ENCODE measurements at regions not wholly inside any gene's neighbourhood (a gene's known extent, or its start where the extent isn't known, plus 50 kb on each side); places are given as distances from the start of the nearest gene placed in this dataset.

DNA sequence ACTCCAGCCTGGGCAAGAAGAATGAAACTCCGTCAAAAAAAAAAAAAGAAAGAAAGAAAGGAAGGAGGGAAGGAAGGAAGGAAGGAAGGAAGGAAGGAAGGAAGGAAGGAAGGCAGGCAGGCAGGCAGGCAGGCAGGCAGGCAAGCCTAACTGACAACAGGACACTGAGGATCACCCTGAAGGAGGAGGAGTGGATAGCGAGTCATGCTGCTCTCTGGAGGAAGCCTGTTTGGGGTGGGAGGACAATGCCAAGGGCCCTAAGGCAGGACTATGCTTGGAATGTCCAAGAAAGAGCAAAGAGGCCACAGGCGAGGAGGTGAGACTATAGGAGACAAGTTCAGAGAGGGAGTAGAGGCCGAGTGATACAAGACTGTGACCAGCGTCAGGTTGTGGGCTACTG lies 107.0 kb upstream of the PARD3 start:
- H3K27me3 ChIP-seq (replicated peaks in 2 of 5; ENCODE audit: control insufficient read depth in 4 of 5, insufficient read depth in 5 of 5, low read length in 4 of 5) = peaks cover 0 to 15% (median 0%) of the 10 kb centered on the region in 5 experiments
- 93% methylated on average over 5 of the region's 5 CpGs for WGBS (ENCODE audit: insufficient coverage)
- H3K36me3 ChIP-seq (ENCODE audit: control insufficient read depth in 4 of 4, insufficient read depth in 4 of 4, low read length in 3 of 4) = no peaks in the 10 kb centered on the region
- no peak overlapping the region for H3K4me3 ChIP-seq (ENCODE audit: control insufficient read depth in 1 of 7, extremely low read depth in 1 of 7, insufficient read depth in 4 of 7, low read depth in 2 of 7, low read length in 6 of 7)
- H3K9me3 ChIP-seq (ENCODE audit: control extremely low read depth in 1 of 5, control insufficient read depth in 4 of 5, insufficient read depth in 2 of 5, low read depth in 1 of 5, low read length in 4 of 5) = peaks cover 0 to 10% (median 7%) of the 10 kb centered on the region in 5 experiments
- DNase-seq = no peak
- no peak overlapping the region for H3K27ac ChIP-seq (ENCODE audit: insufficient read depth in 1 of 2, low read depth in 1 of 2, low read length in 2 of 2, poor library complexity in 1 of 2, severe bottlenecking in 2 of 2)
- H3K4me1 ChIP-seq (ENCODE audit: control extremely low read depth in 1 of 4, control insufficient read depth in 4 of 4, insufficient read depth in 4 of 4, low read length in 3 of 4) = no peaks in the 10 kb centered on the region
- CTCF ChIA-PET = no interaction called here
- POLR2A ChIA-PET = no interaction called here

DNA sequence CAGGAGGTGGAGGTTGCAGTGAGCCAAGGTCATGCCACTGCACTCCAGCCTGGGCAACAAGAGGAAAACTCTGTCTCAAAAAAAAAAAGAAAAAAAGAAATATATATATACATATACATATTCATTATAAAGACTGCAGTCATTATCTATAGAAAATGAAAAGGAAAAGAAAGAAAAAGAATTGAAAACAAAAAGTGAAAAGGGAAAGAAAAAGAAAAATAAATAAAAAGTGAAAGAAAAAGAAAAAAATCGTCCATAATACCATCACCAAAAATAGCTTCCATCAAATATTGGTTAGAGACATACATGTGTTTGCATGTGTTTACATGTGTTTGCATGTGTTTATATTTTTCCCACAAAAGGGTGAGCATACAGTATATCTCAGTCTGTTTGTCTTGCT lies 105.5 kb upstream of the PARD3 start:
- H3K27me3 ChIP-seq (replicated peaks in 2 of 5; ENCODE audit: control insufficient read depth in 4 of 5, insufficient read depth in 5 of 5, low read length in 4 of 5) = peaks cover 0 to 15% (median 0%) of the 10 kb centered on the region in 5 experiments
- WGBS (ENCODE audit: insufficient coverage) = no CpG with 5 or more reads among the region's 1 CpG
- H3K4me1 ChIP-seq (ENCODE audit: control extremely low read depth in 1 of 4, control insufficient read depth in 4 of 4, insufficient read depth in 4 of 4, low read length in 3 of 4) = no peaks in the 10 kb centered on the region
- H3K4me3 ChIP-seq (ENCODE audit: control insufficient read depth in 1 of 7, extremely low read depth in 1 of 7, insufficient read depth in 4 of 7, low read depth in 2 of 7, low read length in 6 of 7) = no peak overlapping the region
- peaks cover 0 to 10% (median 5%) of the 10 kb centered on the region in 5 experiments for H3K9me3 ChIP-seq (ENCODE audit: control extremely low read depth in 1 of 5, control insufficient read depth in 4 of 5, insufficient read depth in 2 of 5, low read depth in 1 of 5, low read length in 4 of 5)
- ChIA-PET POLR2A (no interaction called here), CTCF (no interaction called here)
- H3K36me3 ChIP-seq (ENCODE audit: control insufficient read depth in 4 of 4, insufficient read depth in 4 of 4, low read length in 3 of 4) = no peaks in the 10 kb centered on the region
- H3K27ac ChIP-seq (ENCODE audit: insufficient read depth in 1 of 2, low read depth in 1 of 2, low read length in 2 of 2, poor library complexity in 1 of 2, severe bottlenecking in 2 of 2) = no peak overlapping the region
- DNase-seq = no peak

DNA sequence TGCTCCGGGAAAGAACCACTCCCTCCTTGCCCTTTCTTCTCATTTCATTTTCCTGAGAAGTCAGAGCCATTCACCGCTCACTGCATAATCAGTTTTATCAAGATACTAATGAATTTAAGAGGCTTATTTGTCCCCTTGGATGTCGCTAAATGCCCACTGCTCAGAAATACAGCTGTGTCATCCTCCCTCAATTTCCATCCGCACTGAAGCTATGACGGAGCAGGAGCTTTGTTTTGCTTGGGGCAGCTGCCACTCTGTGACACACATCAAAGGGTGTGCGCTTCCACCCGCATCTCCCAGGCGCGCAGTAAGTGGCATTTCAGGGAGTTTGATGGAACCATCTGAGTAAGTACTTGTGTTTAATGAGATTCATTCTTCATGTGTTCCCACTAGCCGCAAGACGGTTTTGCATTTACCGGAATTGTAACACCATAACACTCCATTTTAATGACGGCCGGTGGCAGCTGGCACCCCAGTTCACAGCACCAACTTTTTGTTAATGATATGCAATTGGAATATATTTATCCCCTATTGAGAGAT lies 103.8 kb upstream of the PARD3 start:
- ChIA-PET CTCF (no interaction called here), POLR2A (no interaction called here)
- no peak overlapping the region for H3K4me3 ChIP-seq (ENCODE audit: control insufficient read depth in 1 of 7, extremely low read depth in 1 of 7, insufficient read depth in 4 of 7, low read depth in 2 of 7, low read length in 6 of 7)
- peaks cover 0 to 15% (median 0%) of the 10 kb centered on the region in 5 experiments for H3K27me3 ChIP-seq (replicated peaks in 2 of 5; ENCODE audit: control insufficient read depth in 4 of 5, insufficient read depth in 5 of 5, low read length in 4 of 5)
- no peak overlapping the region for H3K27ac ChIP-seq (ENCODE audit: insufficient read depth in 1 of 2, low read depth in 1 of 2, low read length in 2 of 2, poor library complexity in 1 of 2, severe bottlenecking in 2 of 2)
- no peak for DNase-seq
- WGBS (ENCODE audit: insufficient coverage) = 74% methylated on average over 11 of the region's 14 CpGs
- H3K36me3 ChIP-seq (ENCODE audit: control insufficient read depth in 4 of 4, insufficient read depth in 4 of 4, low read length in 3 of 4) = no peaks in the 10 kb centered on the region
- no peaks in the 10 kb centered on the region for H3K4me1 ChIP-seq (ENCODE audit: control extremely low read depth in 1 of 4, control insufficient read depth in 4 of 4, insufficient read depth in 4 of 4, low read length in 3 of 4)
- peaks cover 0 to 2% (median 0%) of the 10 kb centered on the region in 5 experiments for H3K9me3 ChIP-seq (ENCODE audit: control extremely low read depth in 1 of 5, control insufficient read depth in 4 of 5, insufficient read depth in 2 of 5, low read depth in 1 of 5, low read length in 4 of 5)

DNA sequence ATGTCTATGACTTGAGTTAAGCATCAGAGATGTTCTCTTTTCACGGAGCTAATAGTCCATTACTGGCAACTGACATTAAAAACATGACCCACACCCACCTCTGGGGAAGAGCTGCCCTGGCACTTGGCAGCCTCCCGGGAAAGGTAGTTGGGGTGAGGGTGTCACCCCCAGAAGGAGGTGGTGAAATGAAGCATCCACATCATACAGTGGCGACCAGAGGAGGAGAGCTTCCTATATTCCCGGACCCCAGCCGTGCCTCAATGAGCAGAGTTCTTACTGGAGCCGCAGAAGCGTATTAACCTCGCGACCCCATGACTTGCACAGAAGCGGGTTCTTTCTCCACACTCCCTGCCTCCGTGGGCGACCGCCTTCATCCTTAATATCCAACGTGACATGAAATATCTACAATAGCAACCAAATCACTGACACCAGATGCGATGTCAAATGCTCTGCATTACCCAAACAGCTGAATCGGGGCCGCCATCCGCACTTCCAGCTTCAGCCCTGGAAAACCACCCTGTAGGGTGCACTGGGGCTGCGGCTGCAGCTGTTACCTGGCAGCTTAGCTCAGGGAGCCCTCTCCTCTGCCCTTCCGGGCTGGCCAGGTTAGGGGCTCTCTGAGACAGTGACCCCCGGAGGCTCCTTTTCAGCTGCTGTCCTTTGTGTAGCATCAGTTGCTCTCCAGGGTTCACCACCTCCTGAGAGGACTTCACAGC lies 103.1 kb upstream of the PARD3 start:
- WGBS (ENCODE audit: insufficient coverage) = 86% methylated on average over 18 of the region's 21 CpGs
- ChIA-PET POLR2A (no interaction called here), CTCF (no interaction called here)
- H3K27ac ChIP-seq (ENCODE audit: insufficient read depth in 1 of 2, low read depth in 1 of 2, low read length in 2 of 2, poor library complexity in 1 of 2, severe bottlenecking in 2 of 2) = no peak overlapping the region
- H3K4me3 ChIP-seq (ENCODE audit: control insufficient read depth in 1 of 7, extremely low read depth in 1 of 7, insufficient read depth in 4 of 7, low read depth in 2 of 7, low read length in 6 of 7) = no peak overlapping the region
- no peaks in the 10 kb centered on the region for H3K36me3 ChIP-seq (ENCODE audit: control insufficient read depth in 4 of 4, insufficient read depth in 4 of 4, low read length in 3 of 4)
- H3K9me3 ChIP-seq (ENCODE audit: control extremely low read depth in 1 of 5, control insufficient read depth in 4 of 5, insufficient read depth in 2 of 5, low read depth in 1 of 5, low read length in 4 of 5) = peaks cover 0 to 2% (median 0%) of the 10 kb centered on the region in 5 experiments
- no peaks in the 10 kb centered on the region for H3K4me1 ChIP-seq (ENCODE audit: control extremely low read depth in 1 of 4, control insufficient read depth in 4 of 4, insufficient read depth in 4 of 4, low read length in 3 of 4)
- peaks cover 0 to 15% (median 0%) of the 10 kb centered on the region in 5 experiments for H3K27me3 ChIP-seq (replicated peaks in 2 of 5; ENCODE audit: control insufficient read depth in 4 of 5, insufficient read depth in 5 of 5, low read length in 4 of 5)
- DNase-seq = no peak

DNA sequence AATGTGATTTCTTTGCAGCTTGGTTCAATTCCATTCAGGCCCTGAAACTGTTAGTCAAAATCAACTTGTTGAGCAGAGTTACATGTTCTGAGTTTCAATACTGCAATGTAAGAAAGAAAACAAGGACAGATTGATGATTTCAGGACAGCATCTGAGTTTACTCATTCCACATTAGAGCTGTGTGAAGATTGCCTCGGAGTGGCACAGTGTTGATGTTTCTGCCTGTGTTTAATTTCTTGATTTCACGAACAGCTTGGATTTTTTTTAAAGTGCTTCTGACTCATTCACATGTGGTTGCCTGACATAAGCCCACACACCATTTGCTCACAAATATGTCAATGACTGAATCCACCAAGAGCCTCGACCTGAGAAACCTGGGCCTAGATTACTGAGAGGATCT lies 101.2 kb upstream of the PARD3 start:
- no peak for DNase-seq
- Histone ChIP-seq H3K4me3 (ENCODE audit: control insufficient read depth in 1 of 7, extremely low read depth in 1 of 7, insufficient read depth in 4 of 7, low read depth in 2 of 7, low read length in 6 of 7) (no peak overlapping the region), H3K27ac (ENCODE audit: insufficient read depth in 1 of 2, low read depth in 1 of 2, low read length in 2 of 2, poor library complexity in 1 of 2, severe bottlenecking in 2 of 2) (no peak overlapping the region), H3K36me3 (ENCODE audit: control insufficient read depth in 4 of 4, insufficient read depth in 4 of 4, low read length in 3 of 4) (no peaks in the 10 kb centered on the region), H3K4me1 (ENCODE audit: control extremely low read depth in 1 of 4, control insufficient read depth in 4 of 4, insufficient read depth in 4 of 4, low read length in 3 of 4) (no peaks in the 10 kb centered on the region), H3K9me3 (ENCODE audit: control extremely low read depth in 1 of 5, control insufficient read depth in 4 of 5, insufficient read depth in 2 of 5, low read depth in 1 of 5, low read length in 4 of 5) (no peaks in the 10 kb centered on the region), H3K27me3 (replicated peaks in 2 of 5; ENCODE audit: control insufficient read depth in 4 of 5, insufficient read depth in 5 of 5, low read length in 4 of 5) (peaks cover 0 to 15% (median 0%) of the 10 kb centered on the region in 5 experiments)
- 100% methylated on average over 2 of the region's 3 CpGs for WGBS (ENCODE audit: insufficient coverage)
- CTCF ChIA-PET = no interaction called here
- POLR2A ChIA-PET = no interaction called here

DNA sequence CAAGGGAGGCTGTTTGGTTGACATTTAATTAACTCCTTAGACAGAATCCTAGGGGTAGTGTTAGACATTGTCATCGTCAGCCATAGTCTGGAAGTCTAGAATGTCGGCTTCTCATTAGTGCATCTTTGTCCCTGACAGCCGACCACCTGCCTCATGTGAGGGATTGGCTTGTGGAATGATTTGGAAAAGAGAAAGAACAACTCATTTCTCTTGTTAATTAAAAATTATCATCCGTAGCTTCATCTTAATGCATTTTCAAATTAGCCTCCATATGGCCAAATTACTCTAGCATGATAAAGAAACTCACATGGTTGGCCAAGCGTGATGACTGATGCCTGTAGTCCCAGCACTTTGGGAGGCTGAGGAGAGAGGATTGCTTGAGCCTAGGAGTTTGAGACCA lies 97.7 kb upstream of the PARD3 start:
- H3K27ac ChIP-seq (ENCODE audit: insufficient read depth in 1 of 2, low read depth in 1 of 2, low read length in 2 of 2, poor library complexity in 1 of 2, severe bottlenecking in 2 of 2) = no peak overlapping the region

DNA sequence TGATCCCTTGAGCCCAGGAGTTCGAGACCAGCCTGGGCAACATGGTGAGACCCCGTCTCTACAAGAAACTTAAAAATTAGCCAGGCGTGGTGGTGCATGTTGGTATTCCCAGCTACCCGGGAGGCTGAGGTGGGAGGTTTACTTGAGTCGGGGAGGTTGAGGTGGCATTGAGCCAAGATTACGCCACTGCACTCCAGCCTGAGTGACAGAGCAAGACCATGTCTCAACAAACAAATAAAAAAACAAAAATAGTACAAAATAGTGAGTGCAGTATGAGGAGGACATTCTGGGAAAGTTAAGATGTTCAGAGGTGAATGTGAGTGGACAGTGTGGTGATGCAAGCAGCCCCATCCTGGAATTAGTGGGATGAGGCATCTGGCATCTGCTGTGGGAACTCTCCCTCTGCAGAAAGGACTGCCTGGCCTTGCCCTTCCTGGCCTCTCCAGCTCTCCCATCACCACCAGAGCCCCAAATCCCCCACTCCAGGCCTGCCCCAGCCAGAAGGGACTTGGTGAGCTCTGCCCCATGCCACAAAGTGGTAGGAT lies 96.6 kb upstream of the PARD3 start:
- no peak overlapping the region for H3K4me3 ChIP-seq (ENCODE audit: control insufficient read depth in 1 of 7, extremely low read depth in 1 of 7, insufficient read depth in 4 of 7, low read depth in 2 of 7, low read length in 6 of 7)
- no peaks in the 10 kb centered on the region for H3K4me1 ChIP-seq (ENCODE audit: control extremely low read depth in 1 of 4, control insufficient read depth in 4 of 4, insufficient read depth in 4 of 4, low read length in 3 of 4)
- WGBS (ENCODE audit: insufficient coverage) = 100% methylated on average over 4 of the region's 6 CpGs
- ChIA-PET POLR2A (no interaction called here), CTCF (no interaction called here)
- no peaks in the 10 kb centered on the region for H3K9me3 ChIP-seq (ENCODE audit: control extremely low read depth in 1 of 5, control insufficient read depth in 4 of 5, insufficient read depth in 2 of 5, low read depth in 1 of 5, low read length in 4 of 5)
- peaks cover 0 to 3% (median 2%) of the 10 kb centered on the region in 5 experiments for H3K27me3 ChIP-seq (replicated peaks in 2 of 5; ENCODE audit: control insufficient read depth in 4 of 5, insufficient read depth in 5 of 5, low read length in 4 of 5)
- no peak overlapping the region for H3K27ac ChIP-seq (ENCODE audit: insufficient read depth in 1 of 2, low read depth in 1 of 2, low read length in 2 of 2, poor library complexity in 1 of 2, severe bottlenecking in 2 of 2)
- H3K36me3 ChIP-seq (ENCODE audit: control insufficient read depth in 4 of 4, insufficient read depth in 4 of 4, low read length in 3 of 4) = no peaks in the 10 kb centered on the region
- DNase-seq = no peak

More for the DNA sequence above, 97.7 kb upstream of the PARD3 start:
- 91% methylated on average over 1 of the region's 5 CpGs for WGBS (ENCODE audit: insufficient coverage)
- peaks cover 0 to 3% (median 0%) of the 10 kb centered on the region in 5 experiments for H3K27me3 ChIP-seq (replicated peaks in 2 of 5; ENCODE audit: control insufficient read depth in 4 of 5, insufficient read depth in 5 of 5, low read length in 4 of 5)
- H3K4me3 ChIP-seq (ENCODE audit: control insufficient read depth in 1 of 7, extremely low read depth in 1 of 7, insufficient read depth in 4 of 7, low read depth in 2 of 7, low read length in 6 of 7) = no peak overlapping the region
- POLR2A ChIA-PET = no interaction called here
- no peaks in the 10 kb centered on the region for H3K4me1 ChIP-seq (ENCODE audit: control extremely low read depth in 1 of 4, control insufficient read depth in 4 of 4, insufficient read depth in 4 of 4, low read length in 3 of 4)
- no peak for DNase-seq
- H3K36me3 ChIP-seq (ENCODE audit: control insufficient read depth in 4 of 4, insufficient read depth in 4 of 4, low read length in 3 of 4) = no peaks in the 10 kb centered on the region
- CTCF ChIA-PET = no interaction called here
- no peaks in the 10 kb centered on the region for H3K9me3 ChIP-seq (ENCODE audit: control extremely low read depth in 1 of 5, control insufficient read depth in 4 of 5, insufficient read depth in 2 of 5, low read depth in 1 of 5, low read length in 4 of 5)
